GM12891 (cell line): ENCODE measurements at regions not wholly inside any gene's neighbourhood (a gene's known extent, or its start where the extent isn't known, plus 50 kb on each side); places are given as distances from the start of the nearest gene placed in this dataset.
"Not testable (repeated sequence)": the region's sequence is repeated elsewhere in the genome, so short reads cannot be mapped to it uniquely, and the experiment has no call there.

Experiments used
- DNase-seq: peaks from one replicate; pipeline ENCODE4 v3.0.0; 2011; ENCODE audit warnings: low spot score; ENCODE audit not compliant: insufficient read length
- FAIRE-seq: peaks from 2 replicates; lab custom pipeline; 2011; peaks lifted over from hg19 to GRCh38; lab: Jason Lieb, UNC
- PAX5 ChIP-seq: IDR thresholded peaks from 2 replicates; pipeline ENCODE4 v1.6.1; 2011; ENCODE audit warnings: low read length, moderate library complexity, mild to moderate bottlenecking; ENCODE audit not compliant: insufficient read depth, severe bottlenecking
- POLR2A ChIP-seq: IDR thresholded peaks from 2 replicates; pipeline ENCODE4 v1.6.1; 2011; ENCODE audit warnings: low read depth, low read length, control low read depth
- POLR2AphosphoS5 ChIP-seq: IDR thresholded peaks from 2 replicates; pipeline ENCODE4 v1.6.1; 2011; ENCODE audit warnings: low read depth, low read length, control low read depth
- POU2F2 ChIP-seq: IDR thresholded peaks from 2 replicates; pipeline ENCODE4 v1.6.1; 2011; ENCODE audit warnings: low read depth, mild to moderate bottlenecking, control low read depth, low read length, moderate library complexity
- SPI1 ChIP-seq: IDR thresholded peaks from 2 replicates; pipeline ENCODE4 v1.6.1; 2011; ENCODE audit warnings: low read depth, low read length, control low read depth
- TAF1 ChIP-seq: IDR thresholded peaks from 2 replicates; pipeline ENCODE4 v1.6.1; 2011; ENCODE audit warnings: low read depth, low read length, control low read depth

GRCh38 chrY:19644889-19645638, 99.5 kb downstream of the KDM5D start:
- TF ChIP-seq POLR2A (no peak), SPI1 (no peak), TAF1 (no peak), POLR2AphosphoS5 (no peak), PAX5 (no peak), POU2F2 (no peak)
- DNase-seq (no peak), FAIRE-seq (no peak)

GRCh38 chrY:19637651-19638347, 106.7 kb downstream of the KDM5D start:
- DNase-seq (no peak), FAIRE-seq (peak; percentile 51)
- TF ChIP-seq POU2F2 (no peak), TAF1 (no peak), POLR2AphosphoS5 (no peak), PAX5 (no peak), SPI1 (no peak), POLR2A (no peak)

GRCh38 chrY:19628926-19629325, 115.6 kb downstream of the KDM5D start:
- FAIRE-seq (no peak), DNase-seq (no peak)
- TF ChIP-seq TAF1 (no peak), PAX5 (no peak), POU2F2 (no peak), POLR2AphosphoS5 (no peak), POLR2A (no peak), SPI1 (no peak)

DNA sequence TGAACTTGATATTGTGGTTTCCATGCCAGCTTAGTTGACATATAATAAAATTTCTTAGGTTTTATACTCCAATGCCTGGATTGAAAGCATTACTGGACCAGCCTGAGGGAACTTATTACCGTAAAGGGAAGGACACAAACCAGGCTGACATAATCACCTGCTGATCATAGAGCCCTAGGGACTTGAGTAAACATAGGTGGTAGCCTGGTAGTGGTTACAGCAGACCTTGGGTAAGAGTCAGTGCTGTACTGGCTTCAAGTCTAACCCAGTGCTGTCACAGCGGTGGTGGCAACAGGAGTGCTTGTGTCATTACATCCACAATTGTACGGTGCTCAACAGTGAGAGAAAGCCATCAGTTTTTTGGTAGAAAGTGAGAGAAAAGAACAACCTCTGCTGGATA, 122.1 kb downstream of the KDM5D start:
- FAIRE-seq: no peak
- TF ChIP-seq POLR2AphosphoS5 (no peak), POLR2A (no peak), TAF1 (no peak), SPI1 (no peak), PAX5 (no peak), POU2F2 (no peak)

GRCh38 chrY:19621756-19622155, 122.8 kb downstream of the KDM5D start:
- FAIRE-seq (no peak), DNase-seq (no peak)
- TF ChIP-seq PAX5 (no peak), POLR2AphosphoS5 (no peak), POLR2A (no peak), SPI1 (no peak), TAF1 (no peak), POU2F2 (no peak)

More for the DNA sequence above, 122.1 kb downstream of the KDM5D start:
- DNase-seq: no peak

GRCh38 chrY:19601113-19601512, 143.4 kb downstream of the KDM5D start:
- no peak for FAIRE-seq
- TF ChIP-seq POLR2AphosphoS5 (no peak), SPI1 (no peak)
- DNase-seq: no peak

DNA sequence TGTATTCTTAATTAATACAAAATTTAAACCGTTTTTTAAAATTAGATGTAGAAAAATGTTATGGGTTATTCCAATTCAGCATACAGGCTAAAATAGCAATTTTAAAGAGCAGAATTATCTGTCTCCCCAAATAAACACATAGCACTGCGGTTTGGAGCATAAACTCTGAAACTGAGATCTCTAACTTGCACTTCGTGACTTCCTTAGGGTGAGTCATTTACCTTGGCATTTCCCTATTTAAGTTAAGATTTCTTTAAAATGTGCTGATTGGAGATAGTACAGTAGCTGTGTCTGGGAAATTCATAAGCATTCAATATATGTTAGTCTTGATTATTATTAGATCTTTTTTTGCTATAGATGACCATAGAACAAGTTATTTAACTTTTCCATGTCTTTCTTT, 143.8 kb downstream of the KDM5D start:
- no peak for TF ChIP-seq POLR2A
- no peak for TF ChIP-seq POLR2AphosphoS5
- no peak for TF ChIP-seq PAX5
- no peak for TF ChIP-seq SPI1
- no peak for TF ChIP-seq TAF1
- no peak for TF ChIP-seq POU2F2
- FAIRE-seq (no peak), DNase-seq (no peak)

DNA sequence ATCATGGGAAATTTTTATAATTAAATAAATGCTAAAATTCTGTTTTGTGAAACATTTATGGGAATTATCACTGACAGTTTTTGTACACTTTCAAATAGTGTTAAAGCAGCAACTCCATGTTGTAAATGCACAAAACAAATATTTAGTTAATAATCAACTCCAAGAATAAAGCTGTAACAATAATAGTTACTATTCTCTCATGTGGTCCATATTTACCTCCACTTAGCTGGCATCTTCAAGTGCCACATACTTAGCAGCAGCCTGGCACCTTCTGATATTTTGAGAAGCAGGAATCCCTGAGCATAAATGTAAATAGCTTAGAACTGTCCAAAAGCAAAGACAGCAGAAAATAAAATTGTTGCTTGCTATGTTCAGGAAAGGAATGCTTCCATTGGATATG, 154.3 kb downstream of the KDM5D start:
- DNase-seq (no peak), FAIRE-seq (no peak)
- TF ChIP-seq POU2F2 (no peak), POLR2AphosphoS5 (no peak), POLR2A (no peak), TAF1 (no peak), SPI1 (no peak), PAX5 (no peak)

GRCh38 chrY:19589664-19590063, 154.9 kb downstream of the KDM5D start:
- FAIRE-seq: no peak
- TF ChIP-seq PAX5: no peak
- no peak for TF ChIP-seq SPI1
- no peak for TF ChIP-seq TAF1
- no peak for TF ChIP-seq POLR2A
- TF ChIP-seq POLR2AphosphoS5: no peak
- no peak for TF ChIP-seq POU2F2
- DNase-seq: no peak

DNA sequence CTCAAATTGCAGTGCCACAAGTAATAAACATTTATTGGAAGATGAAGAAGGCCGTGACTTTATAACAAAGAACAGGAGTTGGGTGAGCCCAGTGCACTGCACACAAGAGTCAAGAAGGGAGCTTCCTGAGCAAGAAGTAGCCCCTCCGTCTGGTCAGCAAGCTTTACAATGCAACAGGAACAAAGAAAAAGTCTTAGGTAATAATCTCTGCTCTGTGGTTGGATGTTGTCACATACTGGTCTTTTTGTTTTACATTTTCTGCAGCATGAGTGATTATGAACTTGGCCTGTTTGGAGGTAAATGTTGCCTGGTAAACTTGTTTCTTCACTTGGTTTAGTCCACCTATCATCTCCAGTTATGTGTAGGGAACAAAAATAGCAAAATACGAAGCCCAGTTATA, 157.2 kb downstream of the KDM5D start:
- TF ChIP-seq TAF1 (no peak), POLR2AphosphoS5 (no peak), POU2F2 (no peak), POLR2A (no peak), PAX5 (no peak), SPI1 (no peak)
- FAIRE-seq (no peak), DNase-seq (no peak)

GRCh38 chrY:19580990-19581389, 163.5 kb downstream of the KDM5D start:
- not testable (repeated sequence) for FAIRE-seq, DNase-seq
